Adrenal gland (tissue), 5 donors: ENCODE measurements at regions not wholly inside any gene's neighbourhood (a gene's known extent, or its start where the extent isn't known, plus 50 kb on each side); places are given as distances from the start of the nearest gene placed in this dataset.

ENCODE experiments used
- POLR2A ChIP-seq, 2 donors: fragments of 450-650 bp; IDR thresholded peaks; one replicate each; pipeline ENCODE4 v1.6.1; 2017; ENCODE audit warnings: antibody characterized with exemption in 2 of 2, mild to moderate bottlenecking in 2 of 2, moderate library complexity in 1 of 2
- TF ChIP-seq, protein P1 (sequence below), 6 experiments: fragments of 450-650 bp in 4 of 6; fragments of 200-600 bp in 2 of 6; sonication (generic) in 1 of 6; IDR thresholded peaks; 1 replicate in 5 of 6; 2 replicates in 1 of 6; pipeline versions ENCODE4 v1.5.1 to v1.8.0; 2016 to 2021; ENCODE audit warnings: antibody characterized with exemption in 6 of 6, mild to moderate bottlenecking in 2 of 6, moderate library complexity in 1 of 6
- donor health status: DM: no; HTN: no; CAD: no.

DNA sequence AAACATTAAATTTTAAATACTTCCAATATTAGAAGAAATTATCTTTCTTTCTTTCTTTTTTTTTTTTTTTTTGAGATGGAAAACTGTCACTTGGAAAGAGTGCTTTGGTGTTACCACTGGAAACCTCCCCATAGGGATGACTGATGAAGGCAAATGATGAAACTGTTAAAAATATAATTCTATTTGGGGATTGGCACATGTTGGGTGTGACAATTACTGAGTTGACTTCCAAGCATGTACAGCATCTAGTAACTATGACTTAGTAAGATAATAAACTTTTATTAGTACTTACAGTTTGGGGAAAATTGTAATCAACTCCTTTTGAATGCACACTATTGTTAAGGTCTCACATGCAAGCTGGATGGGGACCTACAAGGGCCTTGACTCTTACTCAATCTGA, 592.5 kb downstream of the KCTD12 start:
- TF ChIP-seq, protein P1, sequence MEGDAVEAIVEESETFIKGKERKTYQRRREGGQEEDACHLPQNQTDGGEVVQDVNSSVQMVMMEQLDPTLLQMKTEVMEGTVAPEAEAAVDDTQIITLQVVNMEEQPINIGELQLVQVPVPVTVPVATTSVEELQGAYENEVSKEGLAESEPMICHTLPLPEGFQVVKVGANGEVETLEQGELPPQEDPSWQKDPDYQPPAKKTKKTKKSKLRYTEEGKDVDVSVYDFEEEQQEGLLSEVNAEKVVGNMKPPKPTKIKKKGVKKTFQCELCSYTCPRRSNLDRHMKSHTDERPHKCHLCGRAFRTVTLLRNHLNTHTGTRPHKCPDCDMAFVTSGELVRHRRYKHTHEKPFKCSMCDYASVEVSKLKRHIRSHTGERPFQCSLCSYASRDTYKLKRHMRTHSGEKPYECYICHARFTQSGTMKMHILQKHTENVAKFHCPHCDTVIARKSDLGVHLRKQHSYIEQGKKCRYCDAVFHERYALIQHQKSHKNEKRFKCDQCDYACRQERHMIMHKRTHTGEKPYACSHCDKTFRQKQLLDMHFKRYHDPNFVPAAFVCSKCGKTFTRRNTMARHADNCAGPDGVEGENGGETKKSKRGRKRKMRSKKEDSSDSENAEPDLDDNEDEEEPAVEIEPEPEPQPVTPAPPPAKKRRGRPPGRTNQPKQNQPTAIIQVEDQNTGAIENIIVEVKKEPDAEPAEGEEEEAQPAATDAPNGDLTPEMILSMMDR (IDR thresholded peaks at IDR 0.05): no peak
- TF ChIP-seq POLR2A (IDR thresholded peaks at IDR 0.05): no peak
